DMS53 treated with DMSO at 0.1 percent for 48 hours (cell line): ENCODE measurements at regions not wholly inside any gene's neighbourhood (a gene's known extent, or its start where the extent isn't known, plus 50 kb on each side); places are given as distances from the start of the nearest gene placed in this dataset.
A peak's percentile ranks its signal among the peaks of the same experiment; 100 is the strongest.

ENCODE experiments used
- DNase-seq: peaks from one replicate; lab custom pipeline; 2025; ENCODE audit not compliant: unreplicated experiment; lab: John Stamatoyannopoulos, UW

- no peak for DNase-seq
These were observed 206.8 kb upstream of the FOXD3 start for GRCh38 chr1:63115527-63115926.

- DNase-seq, result no peak
These were observed 206.4 kb upstream of the FOXD3 start for GRCh38 chr1:63116016-63116415.

- no peak for DNase-seq
These were observed 202.7 kb upstream of the FOXD3 start for GRCh38 chr1:63119575-63120155.

- DNase-seq, result no peak
These were observed 200.3 kb upstream of the FOXD3 start for GRCh38 chr1:63122079-63122478.

- no peak for DNase-seq
These were observed 197.6 kb upstream of the FOXD3 start for GRCh38 chr1:63124666-63125191.

- no peak for DNase-seq
These were observed 196.3 kb upstream of the FOXD3 start for GRCh38 chr1:63126104-63126503.

- DNase-seq, result no peak
These were observed 195.0 kb upstream of the FOXD3 start for GRCh38 chr1:63127376-63127775.

GRCh38 chr1:63128556-63128955, 193.8 kb upstream of the FOXD3 start:
- no peak for DNase-seq

- no peak for DNase-seq
These were observed 193.2 kb upstream of the FOXD3 start for GRCh38 chr1:63129184-63129583.

- no peak for DNase-seq
These were observed 192.5 kb upstream of the FOXD3 start for GRCh38 chr1:63129855-63130254.

GRCh38 chr1:63134501-63135173, 187.7 kb upstream of the FOXD3 start:
- no peak for DNase-seq

GRCh38 chr1:63135174-63135512, 187.2 kb upstream of the FOXD3 start:
- DNase-seq, result no peak

- DNase-seq, result no peak
These were observed 186.6 kb upstream of the FOXD3 start for GRCh38 chr1:63135801-63136200.

- DNase-seq, result no peak
These were observed 180.4 kb upstream of the FOXD3 start for GRCh38 chr1:63142001-63142400.

GRCh38 chr1:63143482-63143881, 178.9 kb upstream of the FOXD3 start:
- no peak for DNase-seq

- no peak for DNase-seq
These were observed 174.6 kb upstream of the FOXD3 start for GRCh38 chr1:63147783-63148182.

GRCh38 chr1:63148825-63149645, 173.3 kb upstream of the FOXD3 start:
- DNase-seq, result peak; percentile 83

- no peak for DNase-seq
These were observed 169.8 kb upstream of the FOXD3 start for GRCh38 chr1:63152572-63152971.

GRCh38 chr1:63155437-63155836, 166.9 kb upstream of the FOXD3 start:
- DNase-seq, result no peak

- DNase-seq, result no peak
These were observed 165.3 kb upstream of the FOXD3 start for GRCh38 chr1:63157085-63157484.

- DNase-seq, result no peak
These were observed 153.3 kb upstream of the FOXD3 start for GRCh38 chr1:63169057-63169456.

- no peak for DNase-seq
These were observed 149.2 kb upstream of the FOXD3 start for GRCh38 chr1:63173161-63173560.
